ENCODE measurements at regions not wholly inside any gene's neighbourhood (a gene's known extent, or its start where the extent isn't known, plus 50 kb on each side); places are given as distances from the start of the nearest gene placed in this dataset.
A peak's percentile ranks its signal among the peaks of the same experiment; 100 is the strongest.

DNA sequence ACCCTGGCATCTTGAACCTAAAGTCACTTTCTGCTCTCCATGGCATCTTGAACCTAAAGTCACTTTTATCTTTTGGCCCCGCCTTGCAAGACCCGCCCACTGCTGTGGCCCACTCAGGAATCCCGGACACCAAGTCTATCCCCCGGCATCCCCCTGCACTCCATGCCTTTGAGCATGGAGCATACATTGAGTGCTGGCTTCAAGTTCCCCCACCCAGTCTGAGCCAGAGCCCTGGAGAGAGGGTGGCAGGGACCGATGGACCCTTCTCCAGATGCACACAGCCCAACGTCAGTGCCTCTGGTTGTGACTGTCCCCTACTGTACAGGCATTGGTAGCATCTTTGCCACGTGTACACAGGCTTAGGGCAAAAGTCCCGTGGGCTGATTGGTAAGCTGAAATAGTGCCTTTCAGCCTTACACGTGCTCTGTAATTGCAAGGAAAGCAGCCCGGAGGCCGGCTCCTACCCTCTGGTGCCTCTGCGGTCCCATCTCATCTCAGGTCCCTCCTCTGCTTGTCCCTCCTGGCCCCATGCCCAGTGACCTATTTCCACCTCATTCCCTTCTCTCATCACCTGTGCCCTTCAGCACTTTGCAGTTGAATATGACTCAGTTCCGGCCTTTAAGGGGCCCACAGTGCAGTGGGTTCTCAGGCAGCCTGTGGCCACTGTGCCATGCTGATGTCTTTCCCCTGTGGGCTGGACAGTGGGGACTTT, 154.0 kb downstream of the INHBB start:
- Histone ChIP-seq H2BK20ac (ENCODE audit: low read length) (no peak overlapping the region), H4K91ac (replicated peaks; ENCODE audit: insufficient read length, low read length) (no peak overlapping the region), H2AFZ (ENCODE audit: low read length) (no peak overlapping the region), H4K5ac (ENCODE audit: insufficient read length, low read depth, low read length) (no peak overlapping the region), H3K56ac (replicated peaks; ENCODE audit: insufficient read length, low read depth, low read length) (no peak overlapping the region), H2BK12ac (ENCODE audit: low read depth, low read length) (no peak overlapping the region), H4K8ac (ENCODE audit: extremely low read depth, insufficient read depth, low read length) (no peak overlapping the region), H2BK120ac (replicated peaks; ENCODE audit: low read depth, low read length) (no peak overlapping the region), H3K27me3 (replicated peaks in 1 of 4; ENCODE audit: control insufficient read depth in 3 of 4, extremely low read depth in 1 of 4, insufficient read depth in 3 of 4, low read length in 3 of 4) (peaks cover 0 to 7% (median 5%) of the 10 kb centered on the region in 4 experiments; a peak in 4 of 7 replicates), H3K4me2 (ENCODE audit: insufficient read depth in 1 of 2, low read depth in 2 of 2, low read length in 2 of 2) (no peak overlapping the region), H3K23me2 (ENCODE audit: low read depth, low read length) (no peaks in the 10 kb centered on the region), H3K4ac (replicated peaks; ENCODE audit: insufficient read length, low read depth, low read length) (no peak overlapping the region), H3K79me2 (ENCODE audit: control insufficient read depth in 1 of 2, insufficient read depth in 2 of 2, low read length in 2 of 2) (no peaks in the 10 kb centered on the region), H3K23ac (ENCODE audit: insufficient read length) (no peak overlapping the region), H3K14ac (ENCODE audit: insufficient read length) (no peak overlapping the region), H3K36me3 (ENCODE audit: control insufficient read depth in 2 of 4, insufficient read depth in 4 of 4, low read length in 3 of 4) (no peaks in the 10 kb centered on the region), H3K18ac (ENCODE audit: extremely low read depth, low read length) (no peak overlapping the region), H2AK5ac (ENCODE audit: low read depth, low read length) (no peak overlapping the region), H2BK15ac (ENCODE audit: low read length) (0 out of 2 replicates have a peak overlapping the region, but pooled peaks have one; percentile 5), H3K4me3 (ENCODE audit: extremely low read depth in 1 of 4, insufficient read depth in 2 of 4, low read depth in 3 of 4, low read length in 4 of 4) (no peak overlapping the region), H4K20me1 (replicated peaks in 1 of 2; ENCODE audit: control insufficient read depth in 1 of 2, insufficient read depth in 2 of 2, low read length in 2 of 2) (peaks cover 0 to 3% of the 10 kb centered on the region in 2 experiments), H3K9me3 (ENCODE audit: insufficient read depth in 2 of 2, low read depth in 1 of 2, low read length in 1 of 2) (no peaks in the 10 kb centered on the region), H3K9ac (replicated peaks in 1 of 4; ENCODE audit: extremely low read depth in 1 of 4, low read depth in 3 of 4, low read length in 3 of 4) (no peak overlapping the region; a peak in 1 of 7 replicates), H3K79me1 (ENCODE audit: low read depth, low read length) (no peaks in the 10 kb centered on the region), H2BK5ac (ENCODE audit: low read depth, low read length) (no peak overlapping the region), H3K4me1 (replicated peaks in 1 of 4; ENCODE audit: control insufficient read depth in 3 of 4, insufficient read depth in 4 of 4, low read length in 3 of 4) (no peaks in the 10 kb centered on the region; a peak in 1 of 7 replicates), H3K27ac (ENCODE audit: low read depth, low read length) (no peak overlapping the region)
- WGBS, 2 experiments (ENCODE audit: extremely low coverage in 1 of 2, insufficient coverage in 1 of 2, insufficient read length in 1 of 2, insufficient replicate concordance in 2 of 2, low coverage in 1 of 2, low lambda C conversion rate in 2 of 2, missing lambda C conversion rate in 1 of 2), result 91% methylated on average over 13 of the region's 13 CpGs; no CpG with 5 or more reads in 1 of the 2 experiments
- CTCF ChIA-PET (ENCODE audit: partially characterized antibody), result interaction anchor here (0.7 to 2.5 kb wide), 6 partner anchors 12 to 572 kb away, joined by 3 to 7 read pairs (median 3); no protein-coding TSS in a partner anchor
- FAIRE-seq (no peak), DNase-seq (ENCODE audit: low read depth in 1 of 2, low spot score in 2 of 2) (no peak)
- POLR2A ChIA-PET (ENCODE audit: partially characterized antibody), result interaction anchor here (1.1 kb wide), 1 partner anchor 11 kb away, joined by 3 read pairs; no protein-coding TSS in a partner anchor
- TF ChIP-seq ZNF274 (IDR thresholded peaks at IDR 0.05; ENCODE audit: borderline replicate concordance, extremely low read depth, low read length) (no peak), RNF2 (IDR thresholded peaks at IDR 0.05; ENCODE audit: borderline replicate concordance, low read depth, low read length, missing control alignments, poor library complexity, severe bottlenecking) (no peak), TCF12 (IDR thresholded peaks at IDR 0.05; ENCODE audit: low read depth, low read length) (no peak), POLR2AphosphoS5 (IDR thresholded peaks at IDR 0.05; ENCODE audit: low read depth, low read length) (no peak), FOSL1 (IDR thresholded peaks at IDR 0.05; ENCODE audit: insufficient read depth, low read depth, low read length) (no peak), KDM5A (IDR thresholded peaks at IDR 0.05; ENCODE audit: low read length) (no peak), PHF8 (conservative IDR thresholded peaks at IDR 0.05; ENCODE audit: low read depth, low read length) (no peak), CTBP2 (IDR thresholded peaks at IDR 0.05; ENCODE audit: borderline replicate concordance, insufficient read depth, insufficient read length, low read length) (no peak), MAX (IDR thresholded peaks at IDR 0.05) (no peak), CREB1 (IDR thresholded peaks at IDR 0.05) (no peak), USF2 (IDR thresholded peaks at IDR 0.05; ENCODE audit: low read length) (no peak)
